ENCODE measurements at regions not wholly inside any gene's neighbourhood (a gene's known extent, or its start where the extent isn't known, plus 50 kb on each side); places are given as distances from the start of the nearest gene placed in this dataset.

DNA sequence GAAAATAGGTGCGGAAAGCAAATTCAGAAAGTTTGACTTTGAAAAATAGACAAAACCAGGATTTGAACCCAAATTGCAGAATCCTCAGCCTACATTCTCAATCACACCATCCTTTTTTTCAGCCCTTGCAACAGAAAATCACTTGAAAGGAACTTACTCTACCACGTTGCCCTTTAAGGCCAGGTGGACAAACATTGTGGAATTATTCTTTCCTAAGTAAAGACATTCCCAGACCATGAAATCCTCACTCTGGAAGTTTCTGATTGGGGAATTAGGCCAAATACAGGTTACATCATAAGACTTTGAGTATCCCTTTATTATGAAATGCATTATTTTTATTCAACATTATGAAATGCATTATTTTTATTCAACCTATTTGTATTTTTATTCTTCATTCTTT lies 259.4 kb downstream of the RAD51AP2 start:
- H3K27me3 Mint-ChIP-seq (ENCODE audit: low read depth), result peaks cover 4% of the 10 kb centered on the region
- H3K36me3 Mint-ChIP-seq (ENCODE audit: low read depth), result no peaks in the 10 kb centered on the region
- H3K27ac Mint-ChIP-seq, result no peak overlapping the region
- no peaks in the 10 kb centered on the region for H3K9me3 Mint-ChIP-seq
- TF ChIP-seq, protein P1, sequence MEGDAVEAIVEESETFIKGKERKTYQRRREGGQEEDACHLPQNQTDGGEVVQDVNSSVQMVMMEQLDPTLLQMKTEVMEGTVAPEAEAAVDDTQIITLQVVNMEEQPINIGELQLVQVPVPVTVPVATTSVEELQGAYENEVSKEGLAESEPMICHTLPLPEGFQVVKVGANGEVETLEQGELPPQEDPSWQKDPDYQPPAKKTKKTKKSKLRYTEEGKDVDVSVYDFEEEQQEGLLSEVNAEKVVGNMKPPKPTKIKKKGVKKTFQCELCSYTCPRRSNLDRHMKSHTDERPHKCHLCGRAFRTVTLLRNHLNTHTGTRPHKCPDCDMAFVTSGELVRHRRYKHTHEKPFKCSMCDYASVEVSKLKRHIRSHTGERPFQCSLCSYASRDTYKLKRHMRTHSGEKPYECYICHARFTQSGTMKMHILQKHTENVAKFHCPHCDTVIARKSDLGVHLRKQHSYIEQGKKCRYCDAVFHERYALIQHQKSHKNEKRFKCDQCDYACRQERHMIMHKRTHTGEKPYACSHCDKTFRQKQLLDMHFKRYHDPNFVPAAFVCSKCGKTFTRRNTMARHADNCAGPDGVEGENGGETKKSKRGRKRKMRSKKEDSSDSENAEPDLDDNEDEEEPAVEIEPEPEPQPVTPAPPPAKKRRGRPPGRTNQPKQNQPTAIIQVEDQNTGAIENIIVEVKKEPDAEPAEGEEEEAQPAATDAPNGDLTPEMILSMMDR (IDR thresholded peaks at IDR 0.05; ENCODE audit: unreplicated experiment in 3 of 3), result no peak
- H3K4me1 Mint-ChIP-seq, result peaks cover 7% of the 10 kb centered on the region
- H3K4me3 Mint-ChIP-seq, result no peak overlapping the region

DNA sequence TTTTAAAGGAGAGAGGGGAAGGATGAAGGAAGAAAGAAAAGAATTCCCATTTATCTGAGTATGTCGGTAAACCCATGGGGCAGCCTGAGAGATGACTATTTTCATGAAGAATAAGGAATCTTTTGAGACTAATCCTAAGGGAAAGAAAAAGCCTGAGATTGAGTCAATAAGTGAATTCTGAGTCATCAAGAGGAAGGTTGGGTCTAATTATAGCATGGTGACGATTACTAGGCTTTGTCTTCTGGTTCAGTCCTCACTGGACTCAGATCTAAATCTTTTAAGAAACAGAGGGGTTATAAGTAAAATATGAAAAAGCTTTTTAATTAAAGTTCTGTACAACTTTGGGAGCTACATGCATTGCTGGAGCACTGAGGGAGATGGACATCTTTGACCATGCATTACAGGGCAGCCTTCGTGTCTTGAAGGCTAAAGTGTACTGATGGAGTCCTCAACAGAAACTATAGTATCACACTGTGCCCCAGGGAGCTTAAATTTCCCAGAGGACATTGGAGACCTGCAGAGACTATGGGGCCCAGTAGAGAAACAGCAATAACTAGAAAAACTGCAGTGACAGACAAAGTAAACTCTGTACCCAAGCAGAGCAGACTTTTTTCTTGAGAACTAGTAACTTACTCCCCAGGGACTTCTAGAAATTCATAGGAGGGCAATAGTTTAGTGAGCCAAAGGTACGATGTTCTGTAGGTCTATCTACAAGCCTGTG lies 260.9 kb downstream of the RAD51AP2 start:
- H3K4me1 Mint-ChIP-seq, result peaks cover 7% of the 10 kb centered on the region
- TF ChIP-seq, protein P1 (IDR thresholded peaks at IDR 0.05; ENCODE audit: unreplicated experiment in 3 of 3), result no peak
- H3K27ac Mint-ChIP-seq, result no peak overlapping the region
- no peaks in the 10 kb centered on the region for H3K36me3 Mint-ChIP-seq (ENCODE audit: low read depth)
- no peak overlapping the region for H3K4me3 Mint-ChIP-seq
- no peaks in the 10 kb centered on the region for H3K9me3 Mint-ChIP-seq
- H3K27me3 Mint-ChIP-seq (ENCODE audit: low read depth), result peaks cover 4% of the 10 kb centered on the region

DNA sequence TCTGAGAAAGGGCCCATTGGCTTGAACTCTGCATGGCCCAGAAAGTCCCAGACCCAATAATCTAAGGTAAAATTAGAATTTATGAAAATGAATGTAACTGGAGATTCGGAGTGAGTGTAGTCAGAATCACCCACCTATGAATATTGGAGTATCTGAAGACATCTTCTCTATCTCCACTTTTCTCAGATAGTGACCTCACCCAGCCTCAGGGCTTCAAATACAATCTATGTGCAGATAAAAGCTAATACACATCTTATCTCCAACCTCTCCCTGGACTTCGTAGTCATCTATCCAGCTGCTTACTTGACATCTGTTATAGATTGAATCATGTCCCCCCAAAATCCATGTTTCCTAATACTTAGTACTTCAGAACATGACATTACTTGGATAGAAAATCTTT lies 263.2 kb downstream of the RAD51AP2 start:
- no peak overlapping the region for H3K4me3 Mint-ChIP-seq
- H3K27ac Mint-ChIP-seq, result peak overlapping the region in 1 of 3 experiments; percentile 63
- peaks cover 7% of the 10 kb centered on the region for H3K4me1 Mint-ChIP-seq
- H3K27me3 Mint-ChIP-seq (ENCODE audit: low read depth), result peaks cover 4% of the 10 kb centered on the region
- TF ChIP-seq, protein P1 (IDR thresholded peaks at IDR 0.05; ENCODE audit: unreplicated experiment in 3 of 3), result no peak
- no peaks in the 10 kb centered on the region for H3K9me3 Mint-ChIP-seq
- no peaks in the 10 kb centered on the region for H3K36me3 Mint-ChIP-seq (ENCODE audit: low read depth)

DNA sequence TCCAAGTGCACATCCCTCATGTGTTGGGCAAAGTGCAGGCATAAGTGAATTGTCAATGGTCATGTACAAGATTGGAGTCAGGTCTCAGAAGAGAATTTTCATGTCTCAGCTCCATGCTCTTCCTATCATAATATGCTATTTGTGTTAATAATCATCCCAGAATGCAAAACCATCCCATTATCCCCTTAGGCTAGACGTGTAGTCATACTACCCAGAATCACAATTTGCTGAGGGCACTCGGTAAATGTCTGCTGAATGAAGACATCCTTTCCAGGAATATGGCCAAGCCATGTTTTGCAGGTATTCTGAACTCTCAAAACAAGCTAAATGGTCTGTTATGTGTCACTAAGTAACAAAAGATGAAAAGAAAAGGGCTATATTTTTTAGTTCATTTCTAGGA lies 263.8 kb downstream of the RAD51AP2 start:
- H3K36me3 Mint-ChIP-seq (ENCODE audit: low read depth), result no peaks in the 10 kb centered on the region
- H3K4me3 Mint-ChIP-seq, result no peak overlapping the region
- peaks cover 7% of the 10 kb centered on the region for H3K4me1 Mint-ChIP-seq
- H3K27me3 Mint-ChIP-seq (ENCODE audit: low read depth), result peaks cover 4% of the 10 kb centered on the region
- no peaks in the 10 kb centered on the region for H3K9me3 Mint-ChIP-seq
- TF ChIP-seq, protein P1 (IDR thresholded peaks at IDR 0.05; ENCODE audit: unreplicated experiment in 3 of 3), result no peak
- H3K27ac Mint-ChIP-seq, result peak overlapping the region in 1 of 3 experiments; percentile 63

DNA sequence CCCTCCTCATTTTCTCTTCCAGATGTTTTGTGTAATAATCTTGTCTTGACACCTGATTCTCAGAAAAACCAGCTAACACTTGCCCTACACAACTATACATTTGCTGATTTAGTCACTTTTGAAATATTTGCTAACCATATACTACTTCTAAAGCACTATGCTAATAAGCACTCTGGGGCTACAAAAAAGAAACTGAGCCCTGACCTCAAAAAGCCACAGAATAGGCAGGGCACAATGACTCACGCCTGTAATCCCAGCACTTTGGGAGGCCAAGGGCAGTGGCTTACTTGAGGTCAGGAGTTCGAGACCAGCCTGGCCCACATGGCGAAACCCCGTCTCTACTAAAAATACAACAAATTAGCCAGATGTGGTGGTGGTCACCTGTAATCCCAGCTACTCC lies 266.0 kb downstream of the RAD51AP2 start:
- peaks cover 7% of the 10 kb centered on the region for H3K4me1 Mint-ChIP-seq

More for the DNA sequence above, 266.0 kb downstream of the RAD51AP2 start:
- H3K36me3 Mint-ChIP-seq (ENCODE audit: low read depth), result no peaks in the 10 kb centered on the region
- peaks cover 3% of the 10 kb centered on the region for H3K27me3 Mint-ChIP-seq (ENCODE audit: low read depth)
- H3K4me3 Mint-ChIP-seq, result no peak overlapping the region
- no peaks in the 10 kb centered on the region for H3K9me3 Mint-ChIP-seq
- TF ChIP-seq, protein P1 (IDR thresholded peaks at IDR 0.05; ENCODE audit: unreplicated experiment in 3 of 3), result no peak
- no peak overlapping the region for H3K27ac Mint-ChIP-seq
